GM19025 (cell line): ENCODE measurements at regions not wholly inside any gene's neighbourhood (a gene's known extent, or its start where the extent isn't known, plus 50 kb on each side); places are given as distances from the start of the nearest gene placed in this dataset.

ENCODE experiments used
- ATAC-seq: cut with Tn5 transposase; IDR thresholded peaks from one replicate; pipeline ENCODE4 v1.9.1; 2021; ENCODE audit warnings: mild to moderate bottlenecking, low read depth, moderate library complexity; ENCODE audit not compliant: unreplicated experiment

DNA sequence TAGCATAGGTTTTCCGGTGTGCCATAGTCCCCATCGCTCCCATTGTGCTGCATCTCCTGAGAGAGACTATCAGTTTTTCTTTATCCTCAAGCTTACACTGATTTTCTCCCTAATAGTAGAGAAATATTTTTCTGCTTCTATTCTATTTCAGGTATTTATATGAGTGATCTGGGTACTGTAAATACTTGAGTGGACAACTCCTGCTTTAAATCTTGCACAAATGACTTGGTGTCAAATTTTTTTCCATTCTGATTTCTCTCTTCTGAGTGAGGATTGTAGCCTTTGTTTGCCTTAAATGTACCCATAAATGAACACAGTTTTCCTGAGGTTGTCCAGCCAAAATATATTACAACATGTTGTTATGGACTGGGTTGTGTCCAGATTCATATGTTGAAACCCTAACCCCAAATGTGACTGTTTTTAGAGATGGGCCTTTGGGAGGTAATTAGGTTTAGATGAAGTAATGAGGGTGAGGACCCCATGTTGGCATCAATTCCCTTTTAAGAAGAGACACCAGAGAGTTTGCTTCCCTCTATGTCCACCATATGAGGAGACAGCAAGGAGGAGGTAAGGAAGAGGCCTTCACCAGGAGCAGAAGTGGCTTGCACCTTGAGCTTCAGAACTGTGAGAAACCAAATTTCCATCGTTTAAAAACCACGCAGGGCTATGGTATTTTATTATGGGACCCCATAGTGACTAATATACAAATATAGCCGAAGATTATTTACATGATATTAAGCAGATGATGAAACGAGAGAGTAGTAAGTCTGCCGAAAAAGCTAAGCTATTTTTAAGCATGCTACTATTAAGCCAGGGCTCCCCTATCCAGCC, 336.4 kb upstream of the MPDZ start:
- no peak for ATAC-seq

GRCh38 chr9:13614060-13614459, 334.6 kb upstream of the MPDZ start:
- ATAC-seq, result no peak

- ATAC-seq, result no peak
These were observed 333.8 kb upstream of the MPDZ start for GRCh38 chr9:13613296-13613695.

GRCh38 chr9:13608451-13608850, 329.0 kb upstream of the MPDZ start:
- ATAC-seq, result no peak

- ATAC-seq, result no peak
These were observed 328.3 kb upstream of the MPDZ start for GRCh38 chr9:13607481-13608441.

GRCh38 chr9:13606586-13606985, 327.1 kb upstream of the MPDZ start:
- ATAC-seq, result no peak

DNA sequence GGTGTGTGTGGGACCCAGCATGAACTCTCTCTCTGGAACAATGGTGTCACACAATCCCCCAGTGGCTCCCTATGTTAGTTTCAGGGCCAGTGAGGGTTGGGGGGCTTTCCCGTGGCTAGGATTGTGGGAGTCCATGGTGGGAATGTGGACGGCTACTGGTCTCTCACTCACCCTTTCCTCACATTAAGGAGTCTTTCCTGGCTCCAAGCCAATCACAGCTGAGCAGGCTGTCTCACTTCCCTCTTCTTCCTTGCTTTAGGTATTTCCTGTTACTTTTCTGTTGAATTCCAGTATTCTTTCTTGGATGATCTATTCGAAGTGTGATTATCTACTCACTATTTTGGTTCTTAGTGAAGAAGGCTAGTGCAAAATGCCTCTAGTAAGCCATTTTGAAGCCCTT, 324.4 kb upstream of the MPDZ start:
- ATAC-seq, result no peak

DNA sequence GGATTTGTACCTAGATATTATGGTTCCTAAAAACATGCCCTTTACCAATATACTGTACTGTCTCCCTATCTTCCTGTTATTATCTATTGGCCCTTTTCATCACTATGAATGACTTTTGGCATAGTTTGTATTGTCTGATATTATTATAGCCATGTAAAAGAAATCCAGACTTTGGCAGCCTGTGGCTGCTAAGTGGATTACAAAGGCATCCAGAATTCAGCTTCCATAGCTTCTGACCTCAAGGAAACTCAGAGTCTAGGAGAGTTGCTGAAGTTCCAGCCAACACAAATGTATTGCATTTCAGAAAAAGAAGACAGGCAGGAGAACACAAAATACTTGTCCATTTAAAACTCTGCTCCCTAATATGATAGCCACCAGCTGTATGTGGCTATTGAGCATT, 319.2 kb upstream of the MPDZ start:
- no peak for ATAC-seq

- ATAC-seq, result no peak
These were observed 317.9 kb upstream of the MPDZ start for GRCh38 chr9:13597427-13597826.

- no peak for ATAC-seq
These were observed 317.5 kb upstream of the MPDZ start for GRCh38 chr9:13597004-13597403.

DNA sequence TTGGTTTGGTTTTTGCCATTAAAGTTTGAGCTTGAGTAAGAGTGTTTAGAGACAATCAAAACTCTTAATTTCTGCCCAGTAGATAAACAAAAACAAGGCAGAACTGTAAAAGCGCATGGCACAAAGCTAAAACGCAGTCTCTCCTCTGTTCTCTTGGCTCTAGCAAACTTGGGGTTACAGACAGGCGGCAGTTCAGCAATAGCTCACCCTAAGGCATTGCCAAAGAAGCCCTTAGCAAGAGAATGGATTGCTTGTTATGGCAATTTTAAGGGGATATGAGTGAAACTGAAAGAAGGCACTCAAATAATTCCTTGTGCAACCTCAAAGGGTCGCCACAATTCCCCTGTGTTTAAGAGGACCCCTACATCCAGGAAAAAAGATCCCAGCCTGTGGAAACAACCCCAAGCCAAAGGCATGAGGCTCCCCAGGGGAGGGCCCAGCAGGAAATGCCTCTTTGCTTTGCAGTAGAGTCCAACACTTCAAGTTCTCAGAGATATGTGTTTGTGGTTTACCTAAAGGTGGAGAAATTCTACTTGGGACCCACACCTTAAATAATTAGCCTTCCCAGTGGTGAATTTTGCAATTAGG, 317.0 kb upstream of the MPDZ start:
- ATAC-seq, result no peak

GRCh38 chr9:13590996-13591395, 311.5 kb upstream of the MPDZ start:
- no peak for ATAC-seq

DNA sequence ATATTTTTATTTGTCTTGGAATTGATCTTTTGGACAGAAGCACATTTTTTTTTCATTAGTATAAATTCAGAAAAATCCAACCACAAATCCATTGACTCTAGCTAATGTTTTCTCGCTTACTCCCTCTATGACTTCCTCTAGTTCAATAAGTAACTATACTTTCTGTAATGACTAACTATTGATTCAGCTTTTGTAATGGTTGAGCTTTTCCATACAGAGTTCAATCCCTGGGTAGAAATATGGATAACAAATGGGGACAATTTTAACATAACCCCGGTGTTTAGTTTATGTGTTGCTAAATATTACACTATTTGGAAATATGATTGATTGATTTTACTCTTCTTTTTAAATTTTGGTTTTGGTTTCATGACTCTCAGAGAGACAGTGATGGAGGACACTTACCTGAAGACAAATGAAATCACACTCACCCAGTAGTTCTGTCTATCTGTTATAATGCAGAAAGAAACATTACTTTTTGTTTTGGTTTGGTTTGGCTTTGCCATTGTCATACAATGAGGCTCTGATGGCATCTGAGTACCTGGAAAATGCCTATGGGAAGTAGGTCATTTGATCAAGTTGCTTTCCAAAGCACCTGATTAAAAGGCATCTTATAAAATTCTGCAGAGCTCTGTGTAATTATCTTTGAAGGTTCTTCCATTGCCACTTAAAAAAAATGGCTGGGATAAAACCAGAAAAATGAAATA, 309.7 kb upstream of the MPDZ start:
- no peak for ATAC-seq

DNA sequence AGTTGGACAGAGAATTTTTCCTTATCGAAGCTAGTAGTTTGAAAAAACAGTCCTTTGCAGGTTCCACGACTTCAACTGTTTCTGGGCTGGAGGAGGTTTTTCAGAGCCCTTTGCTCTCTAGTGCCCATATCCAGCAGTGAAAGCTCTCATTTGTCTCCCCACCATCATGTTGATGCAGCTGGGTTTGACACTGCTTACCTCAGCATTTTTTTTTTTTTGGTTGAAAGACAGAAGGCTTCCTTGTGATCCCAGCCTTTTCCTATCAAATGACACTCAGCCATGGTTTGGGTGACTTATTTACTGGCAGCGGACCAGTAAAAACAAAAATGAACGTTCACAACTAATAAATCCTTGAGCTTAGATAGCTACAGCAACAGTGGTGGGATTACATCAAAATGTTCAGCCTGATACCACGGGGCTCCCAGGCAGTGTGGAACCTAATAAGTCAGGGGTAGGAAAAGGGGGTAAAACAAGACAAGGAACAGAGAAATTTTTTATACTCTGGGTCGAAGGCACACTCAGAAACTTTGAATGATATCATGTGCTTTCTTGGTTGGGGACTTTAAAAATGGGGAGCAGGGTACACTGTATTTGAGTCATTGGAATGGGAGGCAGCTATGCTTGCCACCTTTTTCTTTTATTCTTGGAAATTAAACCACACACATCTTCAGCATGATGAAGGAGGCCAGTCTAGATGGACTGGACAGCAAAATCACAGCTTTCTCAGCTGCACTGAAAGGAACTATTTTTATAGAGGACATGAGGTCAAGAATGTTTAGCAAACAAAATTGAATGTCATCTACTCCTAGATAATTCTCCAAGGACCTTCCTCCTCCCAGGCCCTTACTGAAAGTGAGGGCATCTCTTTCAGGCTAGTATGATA, 308.9 kb upstream of the MPDZ start:
- ATAC-seq, result no peak

DNA sequence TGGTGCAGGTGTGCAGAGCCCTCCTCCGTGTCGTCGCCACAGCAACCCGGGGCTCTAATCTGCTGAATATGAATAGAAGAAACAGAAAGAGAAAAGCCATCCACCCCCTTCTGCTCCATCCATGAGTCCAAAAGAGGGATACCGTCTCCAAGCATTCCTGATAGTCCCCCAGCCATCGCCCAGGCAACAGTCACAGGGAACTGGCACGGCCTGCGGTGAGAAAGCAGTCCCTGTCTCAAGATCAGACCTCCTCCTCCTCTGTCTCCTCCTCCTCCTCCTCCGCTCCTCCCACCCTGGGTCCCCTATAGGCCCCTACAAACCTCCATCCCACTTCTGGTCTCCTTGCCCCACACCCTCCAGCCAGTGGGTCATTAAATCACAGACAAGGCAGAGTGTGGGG, 308.1 kb upstream of the MPDZ start:
- ATAC-seq, result no peak

DNA sequence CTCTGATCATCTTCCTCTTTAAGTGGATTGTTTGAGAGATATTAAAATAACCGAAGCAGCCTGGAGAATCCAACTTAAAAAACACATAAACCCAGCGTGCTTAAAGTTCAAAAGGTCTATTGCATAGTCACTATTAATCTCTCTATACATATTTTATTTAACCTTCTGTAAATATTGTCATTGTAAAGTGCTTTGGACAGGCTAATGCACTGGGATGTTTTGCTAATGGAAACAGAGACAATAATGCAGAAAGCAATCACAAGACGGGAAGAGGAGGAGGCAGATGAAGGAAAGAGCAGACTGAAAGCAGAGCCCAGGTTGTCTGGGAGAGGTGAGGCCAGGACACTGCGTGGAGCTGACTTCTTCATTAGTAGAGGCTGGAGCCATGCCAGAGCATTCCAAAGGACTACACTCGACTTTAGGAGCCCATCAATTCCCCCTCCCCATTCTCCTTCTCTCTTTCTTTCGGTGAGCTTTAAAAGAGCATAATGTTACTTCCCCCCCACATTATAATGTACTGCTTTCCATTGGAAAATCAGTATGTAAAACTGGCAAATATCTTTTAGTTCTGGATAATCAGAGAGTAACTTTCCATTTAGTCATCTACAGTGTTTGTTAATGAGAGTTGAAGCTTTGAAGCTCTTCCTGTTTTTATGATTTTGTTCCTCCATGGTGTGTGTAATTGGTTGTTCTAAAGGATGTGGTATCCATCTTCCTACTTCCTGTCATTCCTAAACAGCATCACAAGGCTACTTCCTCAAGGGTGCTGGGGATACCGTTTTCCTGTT, 307.3 kb upstream of the MPDZ start:
- no peak for ATAC-seq

GRCh38 chr9:13580760-13581159, 301.3 kb upstream of the MPDZ start:
- no peak for ATAC-seq

DNA sequence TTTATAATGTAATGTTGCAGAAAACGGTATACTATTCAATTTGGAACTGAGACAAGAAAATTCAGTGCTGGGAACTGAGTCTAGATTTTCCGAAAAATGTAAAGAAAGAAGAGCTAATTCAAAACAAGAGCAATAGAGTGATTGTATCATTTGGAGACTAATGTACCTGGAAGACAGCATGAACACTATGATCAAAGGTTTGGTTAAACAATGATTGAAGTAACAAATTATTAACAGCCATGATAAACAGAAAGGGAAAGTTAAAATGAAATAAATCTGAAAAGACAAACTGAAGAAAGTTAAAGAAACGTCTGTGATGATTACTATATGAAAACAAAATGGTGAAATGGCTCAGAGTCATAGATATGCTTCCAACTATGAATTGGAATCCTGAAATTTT, 300.6 kb upstream of the MPDZ start:
- no peak for ATAC-seq

GRCh38 chr9:13576101-13576500, 296.6 kb upstream of the MPDZ start:
- no peak for ATAC-seq
